Type B pancreatic cell (in vitro differentiated cells): ENCODE measurements at regions not wholly inside any gene's neighbourhood (a gene's known extent, or its start where the extent isn't known, plus 50 kb on each side); places are given as distances from the start of the nearest gene placed in this dataset.

Source experiments
- DNase-seq: peaks from one replicate; pipeline ENCODE4 v3.0.0; 2021; ENCODE audit warnings: mixed read lengths; ENCODE audit not compliant: unreplicated experiment; ENCODE audit errors: extremely low spot score
- H3K27ac Mint-ChIP-seq: 2 replicates; pipeline ENCODE4 v1.8.0; 2021; ENCODE audit warnings: mild to moderate bottlenecking, mixed read lengths
- H3K27me3 Mint-ChIP-seq: 2 replicates; pipeline ENCODE4 v1.8.0; 2021; ENCODE audit warnings: mixed read lengths
- H3K36me3 Mint-ChIP-seq: 2 replicates; pipeline ENCODE4 v1.8.0; 2021; ENCODE audit warnings: mixed read lengths
- H3K4me1 Mint-ChIP-seq: one replicate; pipeline ENCODE4 v1.8.0; 2021; ENCODE audit warnings: mixed read lengths; ENCODE audit not compliant: unreplicated experiment
- H3K4me3 Mint-ChIP-seq: 2 replicates; pipeline ENCODE4 v1.8.0; 2021; ENCODE audit warnings: mild to moderate bottlenecking, mixed read lengths
- H3K9me3 Mint-ChIP-seq: 2 replicates; pipeline ENCODE4 v1.8.0; 2021; ENCODE audit warnings: mixed read lengths
- TF ChIP-seq, protein P1 (sequence below): fragments of 200-600 bp; sonication (generic); conservative IDR thresholded peaks from 2 replicates; pipeline ENCODE4 v1.5.0; 2021; ENCODE audit warnings: antibody characterized with exemption, mild to moderate bottlenecking

DNA sequence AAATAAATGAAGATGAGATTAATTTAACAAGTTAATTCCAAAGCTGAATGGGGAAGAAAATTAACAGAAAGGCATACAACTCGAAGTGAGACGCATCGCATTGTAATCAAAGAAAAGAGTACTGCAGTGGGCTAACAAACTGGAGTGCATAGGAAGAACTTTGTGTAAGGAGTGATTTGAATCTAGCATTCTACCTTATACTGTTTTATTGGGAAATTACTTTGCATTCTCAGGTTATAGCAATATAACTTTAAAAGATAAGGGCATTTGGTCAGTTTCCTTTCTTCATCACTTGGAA is 124.5 kb upstream of the TLE4 start:
- Mint-ChIP-seq H3K4me1 (peaks cover 16% of the 10 kb centered on the region), H3K27me3 (no peaks in the 10 kb centered on the region), H3K4me3 (no peak overlapping the region), H3K36me3 (peaks cover 2% of the 10 kb centered on the region), H3K27ac (no peak overlapping the region), H3K9me3 (peaks cover 7% of the 10 kb centered on the region)
- TF ChIP-seq, protein P1, sequence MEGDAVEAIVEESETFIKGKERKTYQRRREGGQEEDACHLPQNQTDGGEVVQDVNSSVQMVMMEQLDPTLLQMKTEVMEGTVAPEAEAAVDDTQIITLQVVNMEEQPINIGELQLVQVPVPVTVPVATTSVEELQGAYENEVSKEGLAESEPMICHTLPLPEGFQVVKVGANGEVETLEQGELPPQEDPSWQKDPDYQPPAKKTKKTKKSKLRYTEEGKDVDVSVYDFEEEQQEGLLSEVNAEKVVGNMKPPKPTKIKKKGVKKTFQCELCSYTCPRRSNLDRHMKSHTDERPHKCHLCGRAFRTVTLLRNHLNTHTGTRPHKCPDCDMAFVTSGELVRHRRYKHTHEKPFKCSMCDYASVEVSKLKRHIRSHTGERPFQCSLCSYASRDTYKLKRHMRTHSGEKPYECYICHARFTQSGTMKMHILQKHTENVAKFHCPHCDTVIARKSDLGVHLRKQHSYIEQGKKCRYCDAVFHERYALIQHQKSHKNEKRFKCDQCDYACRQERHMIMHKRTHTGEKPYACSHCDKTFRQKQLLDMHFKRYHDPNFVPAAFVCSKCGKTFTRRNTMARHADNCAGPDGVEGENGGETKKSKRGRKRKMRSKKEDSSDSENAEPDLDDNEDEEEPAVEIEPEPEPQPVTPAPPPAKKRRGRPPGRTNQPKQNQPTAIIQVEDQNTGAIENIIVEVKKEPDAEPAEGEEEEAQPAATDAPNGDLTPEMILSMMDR, result no peak
- no peak for DNase-seq

DNA sequence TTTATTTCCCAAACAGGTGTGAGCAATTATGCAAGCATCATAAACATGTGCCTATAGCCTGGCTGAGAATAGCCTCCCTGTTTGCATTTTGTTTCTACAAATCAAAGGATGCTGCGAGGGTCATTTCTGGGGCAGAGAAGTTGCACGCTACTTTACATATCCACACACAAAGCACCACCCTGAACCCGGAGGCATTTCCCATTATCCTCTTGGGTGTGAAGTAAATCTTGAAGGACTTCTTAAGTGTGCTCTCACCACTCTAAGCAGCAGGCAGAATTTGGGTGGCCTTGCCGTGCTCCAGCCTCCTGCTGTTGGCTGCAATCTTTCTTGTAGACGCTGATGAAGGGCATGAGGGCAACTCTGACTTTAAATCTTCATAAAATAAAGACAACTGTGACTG is 124.0 kb upstream of the TLE4 start:
- Mint-ChIP-seq H3K27me3 (no peaks in the 10 kb centered on the region), H3K27ac (no peak overlapping the region), H3K9me3 (peaks cover 10% of the 10 kb centered on the region), H3K4me3 (no peak overlapping the region), H3K4me1 (peaks cover 16% of the 10 kb centered on the region), H3K36me3 (peaks cover 4% of the 10 kb centered on the region)
- TF ChIP-seq, protein P1, result no peak
- DNase-seq, result no peak

DNA sequence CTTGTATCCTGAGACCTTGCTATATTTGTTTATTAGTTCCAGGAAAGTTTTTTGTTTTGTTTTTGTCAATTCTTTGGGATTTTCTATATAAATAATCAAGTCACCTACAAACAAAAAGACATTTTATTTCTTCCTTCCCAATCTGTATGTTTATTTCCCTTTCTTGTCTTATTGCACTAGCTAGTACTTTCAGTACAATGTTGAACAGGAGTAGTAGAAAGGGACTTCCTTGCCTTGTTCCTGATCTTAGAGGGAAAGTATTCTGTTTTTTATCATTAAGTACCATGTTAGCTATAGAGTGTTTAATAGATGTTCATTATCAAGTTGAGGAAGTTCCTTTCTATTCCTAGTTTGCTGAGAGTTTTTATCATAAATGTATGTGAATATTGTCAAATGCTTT is 119.5 kb upstream of the TLE4 start:
- TF ChIP-seq, protein P1, result no peak
- Mint-ChIP-seq H3K27me3 (no peaks in the 10 kb centered on the region), H3K36me3 (peaks cover 4% of the 10 kb centered on the region), H3K9me3 (peaks cover 10% of the 10 kb centered on the region), H3K27ac (peak overlapping the region; percentile 40), H3K4me1 (peaks cover 8% of the 10 kb centered on the region), H3K4me3 (no peak overlapping the region)
- no peak for DNase-seq

DNA sequence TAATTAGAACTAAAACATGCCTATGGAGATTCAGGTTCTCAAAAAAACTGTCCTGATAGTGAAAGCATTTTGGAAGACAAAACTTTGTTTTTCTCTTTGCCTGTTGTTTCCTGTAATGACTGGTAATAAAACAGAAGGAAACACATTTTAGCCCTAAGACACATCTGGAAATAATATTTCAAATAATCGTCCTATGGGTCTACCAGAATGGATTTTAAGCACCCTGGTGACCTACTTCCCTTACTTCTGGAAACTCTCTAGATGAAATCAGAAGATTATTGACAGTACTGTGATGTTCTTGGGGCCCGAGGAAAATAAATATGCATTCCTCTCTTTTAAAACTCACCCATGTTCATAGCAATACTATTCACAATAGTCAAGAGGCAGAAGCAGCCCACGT is 110.1 kb upstream of the TLE4 start:
- H3K27me3 Mint-ChIP-seq, result no peaks in the 10 kb centered on the region
- TF ChIP-seq, protein P1, result no peak
- no peak overlapping the region for H3K4me3 Mint-ChIP-seq
- no peak overlapping the region for H3K27ac Mint-ChIP-seq
- DNase-seq, result no peak
- H3K9me3 Mint-ChIP-seq, result no peaks in the 10 kb centered on the region
- peaks cover 9% of the 10 kb centered on the region for H3K4me1 Mint-ChIP-seq
- H3K36me3 Mint-ChIP-seq, result no peaks in the 10 kb centered on the region

DNA sequence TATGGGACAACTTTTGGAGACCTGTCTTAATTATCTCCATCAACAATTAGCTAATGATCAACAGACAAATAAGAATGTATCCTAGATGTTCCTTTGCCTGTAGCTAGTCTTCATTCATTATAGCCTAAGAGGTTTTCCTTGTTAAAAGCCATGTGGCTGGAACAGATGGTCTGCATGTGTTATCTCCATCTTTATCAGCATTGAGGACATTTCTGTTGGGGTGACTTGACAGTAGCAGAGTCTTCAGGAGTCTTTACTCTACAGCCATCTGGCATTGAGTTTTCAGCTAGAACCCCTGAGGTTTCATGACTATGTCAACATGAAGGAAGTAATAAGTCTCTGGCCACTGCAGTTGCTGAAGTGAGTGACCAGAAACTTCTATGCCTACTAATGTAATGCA is 106.6 kb upstream of the TLE4 start:
- TF ChIP-seq, protein P1, result no peak
- no peak for DNase-seq
- no peaks in the 10 kb centered on the region for H3K9me3 Mint-ChIP-seq
- H3K27ac Mint-ChIP-seq, result no peak overlapping the region
- peaks cover 3% of the 10 kb centered on the region for H3K27me3 Mint-ChIP-seq
- peaks cover 13% of the 10 kb centered on the region for H3K4me1 Mint-ChIP-seq
- no peak overlapping the region for H3K4me3 Mint-ChIP-seq
- H3K36me3 Mint-ChIP-seq, result no peaks in the 10 kb centered on the region

DNA sequence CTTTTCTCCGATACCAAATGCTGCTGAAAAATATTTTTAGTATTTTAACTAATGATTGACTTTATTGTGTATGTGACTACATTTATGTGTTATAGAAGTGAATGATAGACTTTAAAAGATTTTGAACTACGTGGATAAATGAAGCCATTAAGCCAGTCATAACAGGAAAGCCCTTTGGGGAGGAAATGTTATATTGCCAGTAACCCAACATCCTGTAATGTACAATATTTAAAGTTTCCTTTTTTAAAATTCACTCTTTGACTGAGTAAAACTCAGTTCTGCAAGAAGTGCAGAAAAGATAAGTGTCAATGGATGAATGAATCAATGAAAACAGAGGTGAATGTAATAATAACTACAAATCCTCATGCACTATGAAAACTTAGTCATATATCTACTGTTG is 102.6 kb upstream of the TLE4 start:
- Mint-ChIP-seq H3K36me3 (no peaks in the 10 kb centered on the region), H3K27me3 (peaks cover 15% of the 10 kb centered on the region), H3K4me1 (peaks cover 15% of the 10 kb centered on the region), H3K27ac (no peak overlapping the region), H3K9me3 (no peaks in the 10 kb centered on the region), H3K4me3 (no peak overlapping the region)
- DNase-seq, result no peak
- TF ChIP-seq, protein P1, result no peak
